ENCODE measurements at regions not wholly inside any gene's neighbourhood (a gene's known extent, or its start where the extent isn't known, plus 50 kb on each side); places are given as distances from the start of the nearest gene placed in this dataset.

DNA sequence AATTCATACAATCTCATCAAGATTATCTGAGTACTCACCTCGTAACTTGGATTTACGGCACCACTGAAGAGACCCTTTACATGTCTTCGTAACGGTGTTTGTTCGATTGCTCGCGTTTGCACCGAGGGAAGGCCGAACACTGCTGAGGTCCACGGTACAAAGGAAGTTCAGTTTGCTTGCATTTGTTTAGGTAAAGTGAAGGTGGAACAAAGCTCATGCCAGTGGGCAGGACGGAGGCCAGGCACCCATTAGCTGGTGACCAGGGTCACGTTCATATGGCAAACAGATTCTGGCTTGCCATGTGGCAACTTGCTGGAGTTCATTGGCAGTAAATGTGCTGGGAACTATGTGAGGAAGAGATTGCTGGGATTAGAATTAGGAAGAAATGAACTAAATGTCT lies 164.8 kb downstream of the MACROH2A1 start:
- Histone ChIP-seq H3K36me3 (ENCODE audit: insufficient read depth, low read length) (no peaks in the 10 kb centered on the region), H3K9ac (ENCODE audit: low read depth, low read length) (no peak overlapping the region), H3K27me3 (ENCODE audit: insufficient read depth, low read length) (no peaks in the 10 kb centered on the region), H3K4me1 (ENCODE audit: insufficient read depth, low read length) (0 out of 2 replicates have a peak, but pooled peaks cover under 1% of the 10 kb centered on the region), H3K9me3 (ENCODE audit: insufficient read depth, low read depth, low read length) (no peaks in the 10 kb centered on the region), H3K27ac (ENCODE audit: low read depth, low read length) (no peak overlapping the region), H3K4me3 (ENCODE audit: low read length) (no peak overlapping the region)
- WGBS: 93% methylated on average over 12 of the region's 12 CpGs

DNA sequence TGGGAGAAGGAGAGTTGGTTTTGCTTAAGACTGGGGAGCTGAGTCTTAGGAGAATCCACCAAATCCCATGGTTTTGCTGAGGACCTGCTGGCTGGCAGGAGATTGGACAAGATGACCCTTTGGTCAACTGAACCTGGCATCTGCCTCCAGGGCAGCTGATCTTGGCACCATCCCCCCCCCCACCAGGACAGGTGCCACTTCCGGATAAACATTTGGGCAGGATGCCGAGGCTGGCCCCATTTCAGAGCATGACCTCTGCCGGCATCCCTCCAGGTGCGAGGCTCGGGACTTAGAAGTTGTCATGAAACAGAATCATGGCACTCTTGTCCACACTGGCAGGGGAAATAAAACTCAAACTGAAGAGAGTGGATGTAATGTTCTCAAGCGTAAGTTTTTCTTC lies 165.6 kb downstream of the MACROH2A1 start:
- no peaks in the 10 kb centered on the region for H3K4me1 ChIP-seq (ENCODE audit: insufficient read depth, low read length)
- no peaks in the 10 kb centered on the region for H3K36me3 ChIP-seq (ENCODE audit: insufficient read depth, low read length)
- H3K9me3 ChIP-seq (ENCODE audit: insufficient read depth, low read depth, low read length): no peaks in the 10 kb centered on the region
- no peak overlapping the region for H3K4me3 ChIP-seq (ENCODE audit: low read length)
- H3K27ac ChIP-seq (ENCODE audit: low read depth, low read length): no peak overlapping the region
- WGBS: 95% methylated on average over 6 of the region's 6 CpGs
- H3K27me3 ChIP-seq (ENCODE audit: insufficient read depth, low read length): no peaks in the 10 kb centered on the region
- no peak overlapping the region for H3K9ac ChIP-seq (ENCODE audit: low read depth, low read length)

DNA sequence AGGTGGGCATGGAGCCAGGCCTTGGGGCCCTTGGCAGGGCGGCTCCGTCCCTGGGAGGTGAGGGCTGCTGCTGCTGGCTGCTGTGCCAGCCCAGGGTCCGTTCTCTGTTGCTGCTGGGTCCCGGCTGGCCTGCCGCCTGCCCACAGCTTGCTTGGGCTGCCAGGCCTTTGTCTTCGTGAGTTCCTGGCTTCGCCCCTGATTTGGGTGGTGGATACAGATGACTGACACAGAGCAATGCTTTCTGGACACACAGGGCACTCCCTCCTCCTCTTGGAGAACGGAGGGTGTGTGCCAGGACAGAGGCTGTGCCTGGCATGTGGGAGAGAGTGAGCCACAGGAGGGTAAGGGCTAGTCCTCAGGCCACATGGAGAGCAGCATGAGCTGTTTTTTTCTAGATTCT lies 166.1 kb downstream of the MACROH2A1 start:
- Histone ChIP-seq H3K4me3 (ENCODE audit: low read length) (no peak overlapping the region), H3K27me3 (ENCODE audit: insufficient read depth, low read length) (no peaks in the 10 kb centered on the region), H3K36me3 (ENCODE audit: insufficient read depth, low read length) (no peaks in the 10 kb centered on the region), H3K9ac (ENCODE audit: low read depth, low read length) (no peak overlapping the region), H3K27ac (ENCODE audit: low read depth, low read length) (no peak overlapping the region), H3K4me1 (ENCODE audit: insufficient read depth, low read length) (no peaks in the 10 kb centered on the region), H3K9me3 (ENCODE audit: insufficient read depth, low read depth, low read length) (no peaks in the 10 kb centered on the region)
- WGBS: 95% methylated on average over 8 of the region's 8 CpGs

DNA sequence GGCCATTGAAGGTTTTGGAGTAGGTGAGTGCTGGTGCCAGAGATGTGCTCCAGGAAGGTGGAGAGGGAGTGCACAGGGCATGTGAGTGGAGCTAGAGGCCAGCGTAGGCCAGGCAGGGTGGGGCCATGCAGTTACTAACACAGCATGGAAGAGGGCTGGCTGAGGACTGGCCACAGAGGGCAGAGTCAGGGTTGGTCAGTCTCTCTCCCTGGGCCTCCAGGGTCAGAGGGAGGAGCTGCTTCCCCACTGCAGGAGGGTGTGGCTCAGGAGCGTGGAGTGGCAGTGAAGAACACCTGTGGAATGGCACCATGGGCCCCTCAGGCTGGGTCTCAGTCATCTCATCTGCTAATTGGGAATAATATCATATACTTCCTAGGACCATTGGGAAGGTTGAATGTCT lies 167.7 kb downstream of the MACROH2A1 start:
- Histone ChIP-seq H3K4me1 (ENCODE audit: insufficient read depth, low read length) (peaks cover 4% of the 10 kb centered on the region; the same call in 1 of the 2 replicates), H3K9ac (ENCODE audit: low read depth, low read length) (no peak overlapping the region), H3K4me3 (ENCODE audit: low read length) (no peak overlapping the region), H3K36me3 (ENCODE audit: insufficient read depth, low read length) (no peaks in the 10 kb centered on the region), H3K9me3 (ENCODE audit: insufficient read depth, low read depth, low read length) (no peaks in the 10 kb centered on the region), H3K27ac (ENCODE audit: low read depth, low read length) (no peak overlapping the region), H3K27me3 (ENCODE audit: insufficient read depth, low read length) (no peaks in the 10 kb centered on the region)
- 94% methylated on average over 2 of the region's 2 CpGs for WGBS

DNA sequence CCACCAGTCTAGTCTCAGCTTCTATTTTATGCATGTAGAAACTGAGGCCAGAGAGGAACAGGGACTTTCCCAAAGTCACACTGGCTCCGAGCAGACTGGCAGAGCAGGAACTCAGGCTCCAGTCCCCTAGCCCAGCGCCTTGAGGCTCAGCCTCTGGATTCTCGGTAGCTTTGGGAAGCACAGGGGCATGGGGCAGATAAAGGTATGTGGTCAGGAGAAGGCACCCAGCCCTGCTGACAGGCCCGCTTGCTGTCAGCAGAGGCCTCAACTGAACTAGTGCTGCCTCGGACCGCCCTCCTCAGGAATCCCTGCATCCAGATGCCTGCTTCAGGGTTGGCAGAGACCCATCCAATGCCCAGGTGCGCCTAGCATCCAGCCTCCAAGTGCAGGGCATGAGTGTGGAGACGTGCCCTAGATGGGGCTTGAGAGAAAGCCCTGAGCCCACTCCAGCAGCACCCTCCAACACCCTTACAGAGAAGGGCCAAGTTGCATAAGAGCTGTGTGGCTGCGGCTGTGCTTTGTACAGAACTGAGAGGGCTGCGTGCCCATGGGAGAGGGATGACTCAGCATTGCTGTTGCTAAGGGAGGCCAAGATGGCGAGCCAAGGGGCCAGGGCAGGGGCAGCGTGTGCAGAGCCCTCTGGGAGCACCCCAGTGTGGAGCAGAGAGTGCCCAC lies 168.6 kb downstream of the MACROH2A1 start:
- no peak overlapping the region for H3K27ac ChIP-seq (ENCODE audit: low read depth, low read length)

DNA sequence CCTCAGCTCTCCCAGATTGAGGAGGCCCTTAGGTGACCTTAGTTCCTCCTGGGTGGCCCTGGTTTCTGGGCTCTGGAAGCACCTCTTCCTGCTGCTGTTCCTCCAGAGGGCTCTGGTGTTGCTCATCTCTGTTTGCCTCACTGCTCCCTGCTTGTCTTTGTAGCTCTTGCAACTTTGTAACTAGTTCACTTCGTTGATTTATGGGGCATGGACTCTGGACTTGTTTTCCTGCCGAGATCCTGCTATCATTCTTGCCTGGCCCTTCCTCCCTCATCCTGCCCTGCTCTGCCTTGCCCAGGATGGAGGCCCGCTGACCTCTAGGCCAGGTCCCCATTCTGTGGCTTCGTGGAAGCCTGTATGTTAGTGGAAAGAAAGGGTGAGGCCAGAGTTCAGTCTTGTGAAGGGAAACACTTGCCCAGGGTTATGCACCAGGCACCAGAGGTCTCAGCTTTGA lies 169.3 kb downstream of the MACROH2A1 start:
- peaks cover 7% of the 10 kb centered on the region; the same call in 1 of the 2 replicates for H3K4me1 ChIP-seq (ENCODE audit: insufficient read depth, low read length)
- H3K9me3 ChIP-seq (ENCODE audit: insufficient read depth, low read depth, low read length): no peaks in the 10 kb centered on the region
- 89% methylated on average over 4 of the region's 4 CpGs for WGBS
- no peak overlapping the region for H3K27ac ChIP-seq (ENCODE audit: low read depth, low read length)
- no peaks in the 10 kb centered on the region for H3K36me3 ChIP-seq (ENCODE audit: insufficient read depth, low read length)
- no peak overlapping the region for H3K4me3 ChIP-seq (ENCODE audit: low read length)
- no peak overlapping the region for H3K9ac ChIP-seq (ENCODE audit: low read depth, low read length)
- H3K27me3 ChIP-seq (ENCODE audit: insufficient read depth, low read length): no peaks in the 10 kb centered on the region

More for the DNA sequence above, 168.6 kb downstream of the MACROH2A1 start:
- Histone ChIP-seq H3K9me3 (ENCODE audit: insufficient read depth, low read depth, low read length) (no peaks in the 10 kb centered on the region), H3K4me3 (ENCODE audit: low read length) (no peak overlapping the region), H3K27me3 (ENCODE audit: insufficient read depth, low read length) (no peaks in the 10 kb centered on the region), H3K4me1 (ENCODE audit: insufficient read depth, low read length) (peaks cover 7% of the 10 kb centered on the region; the same call in 1 of the 2 replicates), H3K9ac (ENCODE audit: low read depth, low read length) (no peak overlapping the region), H3K36me3 (ENCODE audit: insufficient read depth, low read length) (no peaks in the 10 kb centered on the region)
- WGBS: 93% methylated on average over 12 of the region's 12 CpGs

DNA sequence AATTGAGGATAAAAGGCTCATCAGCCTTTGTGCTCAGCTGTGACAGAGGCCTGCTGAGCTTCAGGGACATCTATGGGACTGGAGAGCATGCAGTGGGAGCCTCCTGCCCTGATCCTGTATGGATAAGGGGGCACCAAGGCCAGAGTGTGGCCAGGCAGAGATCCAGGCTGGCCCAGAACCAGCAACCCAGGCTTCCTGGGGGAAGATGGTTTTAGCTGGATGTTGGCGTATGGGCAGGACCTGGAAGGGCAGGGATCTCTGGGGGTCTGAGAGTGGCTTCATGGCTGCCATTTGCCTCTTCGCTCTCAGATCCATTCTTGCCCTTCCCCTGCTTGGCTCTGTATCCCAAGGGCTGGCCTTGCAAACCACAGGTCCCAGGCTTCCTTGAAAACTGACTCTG lies 169.9 kb downstream of the MACROH2A1 start:
- no peak overlapping the region for H3K9ac ChIP-seq (ENCODE audit: low read depth, low read length)
- 91% methylated on average over 2 of the region's 2 CpGs for WGBS
- no peaks in the 10 kb centered on the region for H3K27me3 ChIP-seq (ENCODE audit: insufficient read depth, low read length)
- H3K36me3 ChIP-seq (ENCODE audit: insufficient read depth, low read length): no peaks in the 10 kb centered on the region
- no peaks in the 10 kb centered on the region for H3K9me3 ChIP-seq (ENCODE audit: insufficient read depth, low read depth, low read length)
- H3K4me3 ChIP-seq (ENCODE audit: low read length): no peak overlapping the region
- peaks cover 7% of the 10 kb centered on the region; the same call in 1 of the 2 replicates for H3K4me1 ChIP-seq (ENCODE audit: insufficient read depth, low read length)
- H3K27ac ChIP-seq (ENCODE audit: low read depth, low read length): no peak overlapping the region

DNA sequence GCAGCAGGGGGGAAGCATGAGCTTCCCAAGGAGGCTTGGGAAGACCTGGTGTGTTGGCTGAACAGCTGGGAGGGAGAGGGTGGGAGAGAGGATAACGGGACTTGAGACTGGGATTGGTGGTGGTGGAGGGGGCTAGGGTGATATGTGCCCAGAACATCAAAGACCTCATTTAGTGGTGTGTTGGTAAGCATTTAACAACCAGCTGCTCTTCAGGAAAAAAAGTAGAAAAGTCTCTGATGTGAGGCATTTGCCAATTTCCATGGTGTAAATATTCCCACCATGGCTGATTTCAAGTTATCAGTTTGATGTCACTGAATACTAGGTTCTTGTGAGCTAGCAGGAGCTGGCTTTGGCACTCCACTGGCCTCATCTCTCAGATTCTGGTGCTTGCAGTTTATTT lies 170.8 kb downstream of the MACROH2A1 start:
- no peaks in the 10 kb centered on the region for H3K9me3 ChIP-seq (ENCODE audit: insufficient read depth, low read depth, low read length)
- H3K9ac ChIP-seq (ENCODE audit: low read depth, low read length): no peak overlapping the region
- H3K27ac ChIP-seq (ENCODE audit: low read depth, low read length): no peak overlapping the region
- 91% methylated on average over 1 of the region's 1 CpG for WGBS
- no peaks in the 10 kb centered on the region for H3K36me3 ChIP-seq (ENCODE audit: insufficient read depth, low read length)
- no peaks in the 10 kb centered on the region for H3K27me3 ChIP-seq (ENCODE audit: insufficient read depth, low read length)
- H3K4me3 ChIP-seq (ENCODE audit: low read length): no peak overlapping the region
- H3K4me1 ChIP-seq (ENCODE audit: insufficient read depth, low read length): peaks cover 7% of the 10 kb centered on the region; the same call in 1 of the 2 replicates

DNA sequence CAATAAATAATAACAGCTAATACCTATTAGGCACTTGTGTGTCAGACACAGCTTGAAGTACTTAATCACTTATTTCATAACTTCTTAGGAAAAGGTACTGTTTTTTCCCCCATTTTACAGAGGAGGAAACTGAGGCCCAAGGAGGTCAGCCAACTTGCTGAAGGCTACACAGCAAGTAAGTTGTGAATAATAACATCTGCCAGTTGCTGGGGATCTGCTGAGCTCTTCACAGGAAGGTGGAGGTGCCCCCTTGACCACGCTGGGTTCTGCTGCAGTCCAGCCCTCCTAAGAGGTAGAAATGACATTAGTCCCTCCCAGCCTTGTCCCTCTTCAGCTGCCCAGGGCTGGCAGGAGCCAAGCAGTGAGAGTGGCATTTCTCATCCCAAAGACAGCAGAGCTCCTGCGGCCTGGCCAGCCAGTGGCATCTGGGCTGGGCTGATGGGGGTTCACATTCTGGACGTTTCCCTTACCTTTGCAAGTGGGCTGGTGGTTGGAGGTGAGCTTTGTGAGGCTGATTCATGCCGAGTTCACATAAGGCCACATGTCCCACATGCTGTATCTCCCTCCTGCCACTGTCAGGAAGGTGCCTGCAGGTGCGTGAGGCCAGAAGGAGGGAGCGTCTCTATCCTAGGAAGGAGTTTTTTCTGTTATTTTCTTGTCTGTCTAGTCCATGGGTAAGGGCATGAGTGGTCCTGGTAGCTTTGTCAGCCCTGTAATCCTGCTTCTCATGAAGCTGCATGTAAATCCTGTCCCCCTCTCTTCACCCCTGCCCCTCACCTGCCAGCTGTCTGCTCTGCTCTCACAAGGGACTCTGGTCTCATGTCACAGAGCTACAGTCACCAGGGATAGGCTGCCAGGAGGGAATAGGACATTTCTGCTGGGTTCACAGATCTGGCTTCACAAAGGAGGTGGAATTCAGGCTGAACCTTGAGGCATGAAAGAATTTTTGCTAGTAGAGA lies 171.7 kb downstream of the MACROH2A1 start:
- 66% methylated on average over 5 of the region's 6 CpGs for WGBS
- Histone ChIP-seq H3K4me3 (ENCODE audit: low read length) (no peak overlapping the region), H3K9me3 (ENCODE audit: insufficient read depth, low read depth, low read length) (no peaks in the 10 kb centered on the region), H3K27ac (ENCODE audit: low read depth, low read length) (no peak overlapping the region), H3K27me3 (ENCODE audit: insufficient read depth, low read length) (no peaks in the 10 kb centered on the region), H3K4me1 (ENCODE audit: insufficient read depth, low read length) (peaks cover 7% of the 10 kb centered on the region; the same call in 1 of the 2 replicates), H3K9ac (ENCODE audit: low read depth, low read length) (no peak overlapping the region), H3K36me3 (ENCODE audit: insufficient read depth, low read length) (no peaks in the 10 kb centered on the region)

DNA sequence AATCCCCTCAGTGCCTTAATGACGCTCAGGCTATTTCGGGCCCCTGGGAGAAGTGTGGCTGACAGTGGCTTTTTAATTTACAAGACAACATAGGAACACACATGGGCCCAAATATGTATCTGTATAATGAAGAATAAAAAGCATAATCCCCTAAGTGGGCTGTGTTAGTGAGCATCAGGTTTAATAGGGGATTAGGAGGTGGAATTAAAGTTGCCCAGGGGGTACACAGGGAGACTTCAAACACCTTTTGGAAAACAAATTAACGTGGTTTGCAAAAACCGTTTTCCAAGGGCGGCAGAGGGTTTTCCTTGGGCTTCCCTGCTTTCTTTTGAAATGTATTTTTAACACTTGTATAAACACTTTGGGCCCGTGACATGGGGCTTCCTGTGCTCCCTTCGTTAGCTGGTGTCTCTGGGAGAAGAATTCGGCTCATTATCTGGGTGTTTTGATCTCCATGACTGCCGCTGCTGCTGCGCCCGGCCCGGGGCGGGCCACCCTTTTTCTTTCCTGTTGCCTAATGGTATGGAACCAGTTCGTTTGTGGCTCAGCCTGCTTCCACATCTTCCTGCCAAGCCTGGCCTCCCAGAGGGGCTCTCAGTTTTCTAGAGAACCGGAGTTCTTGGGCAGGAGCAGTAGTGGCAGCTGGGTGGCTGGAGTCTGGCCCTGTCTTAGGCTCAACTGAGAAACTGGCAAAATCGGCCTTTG lies 173.0 kb downstream of the MACROH2A1 start:
- Histone ChIP-seq H3K27me3 (ENCODE audit: insufficient read depth, low read length) (no peaks in the 10 kb centered on the region), H3K36me3 (ENCODE audit: insufficient read depth, low read length) (no peaks in the 10 kb centered on the region), H3K9me3 (ENCODE audit: insufficient read depth, low read depth, low read length) (no peaks in the 10 kb centered on the region), H3K9ac (ENCODE audit: low read depth, low read length) (no peak overlapping the region), H3K4me3 (ENCODE audit: low read length) (no peak overlapping the region), H3K4me1 (ENCODE audit: insufficient read depth, low read length) (peaks cover 7% of the 10 kb centered on the region; the same call in 1 of the 2 replicates), H3K27ac (ENCODE audit: low read depth, low read length) (no peak overlapping the region)
- 25% methylated on average over 16 of the region's 16 CpGs for WGBS
